Spinal cord (tissue), 9 donors: ENCODE measurements at regions not wholly inside any gene's neighbourhood (a gene's known extent, or its start where the extent isn't known, plus 50 kb on each side); places are given as distances from the start of the nearest gene placed in this dataset.

Experiments
- DNase-seq, 6 donors: peaks; one replicate each; pipeline versions ENCODE4 v3.0.0 to v3.0.0-alpha.2; 2013 to 2015; ENCODE audit warnings: low spot score in 6 of 6, low read depth in 4 of 6
- H3K27ac ChIP-seq: one replicate; pipeline ENCODE4 v1.5.1; 2013; ENCODE audit warnings: low read depth, low read length, control low read depth
- H3K27me3 ChIP-seq: one replicate; pipeline ENCODE4 v1.6.1; 2013; ENCODE audit warnings: low read length; ENCODE audit not compliant: control insufficient read depth, insufficient read depth
- H3K36me3 ChIP-seq: one replicate; pipeline ENCODE4 v1.6.1; 2013; ENCODE audit warnings: low read length; ENCODE audit not compliant: control insufficient read depth, insufficient read depth
- H3K4me1 ChIP-seq: one replicate; pipeline ENCODE4 v1.6.1; 2013; ENCODE audit warnings: low read length; ENCODE audit not compliant: control insufficient read depth, insufficient read depth
- H3K4me3 ChIP-seq: one replicate; pipeline ENCODE4 v1.5.1; 2013; ENCODE audit warnings: low read depth, low read length, control low read depth
- H3K9me3 ChIP-seq: one replicate; pipeline ENCODE4 v1.6.1; 2013; ENCODE audit warnings: low read length; ENCODE audit not compliant: control insufficient read depth, insufficient read depth
- WGBS: methylation state at CpG from one replicate; pipeline ENCODE4 v1.1.5; 2013; ENCODE audit warnings: missing lambda C conversion rate; ENCODE audit not compliant: insufficient coverage; 5-methylcytosine and 5-hydroxymethylcytosine counted together
- donor health status: healthy.

DNA sequence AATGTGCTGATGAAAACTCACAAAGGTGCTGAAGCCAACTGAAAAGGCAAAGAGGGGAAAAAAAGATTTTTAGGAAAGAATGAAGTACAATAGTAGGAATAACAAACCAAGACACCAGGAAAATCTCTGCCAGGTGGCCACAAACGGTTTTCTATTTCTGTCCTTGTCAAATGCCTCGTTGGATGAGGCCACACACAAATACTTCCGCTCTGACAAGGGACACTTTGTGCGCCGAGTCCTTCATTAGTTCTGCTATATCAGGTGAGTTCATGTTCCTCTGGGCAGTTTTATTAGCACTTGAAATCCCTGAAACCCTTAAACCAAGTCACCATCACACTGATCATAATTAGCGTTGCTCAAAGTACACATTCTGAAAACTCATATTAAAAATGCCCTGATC, 373.1 kb downstream of the VPS13C start:
- Histone ChIP-seq H3K27ac (no peak overlapping the region), H3K4me3 (no peak overlapping the region), H3K9me3 (no peaks in the 10 kb centered on the region), H3K4me1 (no peaks in the 10 kb centered on the region), H3K36me3 (no peaks in the 10 kb centered on the region), H3K27me3 (no peaks in the 10 kb centered on the region)
- no peak for DNase-seq
- WGBS, result 65% methylated on average over 6 of the region's 6 CpGs

DNA sequence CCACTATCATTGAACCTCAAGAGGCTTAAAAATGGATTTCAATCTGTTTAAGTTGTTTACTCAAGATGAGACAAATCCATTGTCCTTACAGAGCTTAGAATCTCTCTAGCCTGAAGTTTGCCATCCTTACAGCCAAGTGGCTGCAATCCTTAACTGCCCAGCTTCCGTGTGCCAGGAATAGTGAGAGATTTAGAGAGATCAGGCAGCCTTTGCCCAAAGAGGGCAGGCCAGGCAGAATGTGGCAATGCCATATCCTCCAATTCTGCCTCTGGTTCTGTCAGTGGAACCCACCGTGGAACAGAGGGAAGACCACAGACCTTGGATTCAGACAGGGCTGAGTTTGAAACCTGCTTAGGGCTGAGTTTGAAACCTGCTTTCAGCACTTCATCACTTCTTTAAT, 374.3 kb downstream of the VPS13C start:
- Histone ChIP-seq H3K36me3 (no peaks in the 10 kb centered on the region), H3K4me3 (no peak overlapping the region), H3K27ac (no peak overlapping the region), H3K27me3 (no peaks in the 10 kb centered on the region), H3K4me1 (no peaks in the 10 kb centered on the region), H3K9me3 (no peaks in the 10 kb centered on the region)
- 92% methylated on average over 2 of the region's 2 CpGs for WGBS
- no peak for DNase-seq

DNA sequence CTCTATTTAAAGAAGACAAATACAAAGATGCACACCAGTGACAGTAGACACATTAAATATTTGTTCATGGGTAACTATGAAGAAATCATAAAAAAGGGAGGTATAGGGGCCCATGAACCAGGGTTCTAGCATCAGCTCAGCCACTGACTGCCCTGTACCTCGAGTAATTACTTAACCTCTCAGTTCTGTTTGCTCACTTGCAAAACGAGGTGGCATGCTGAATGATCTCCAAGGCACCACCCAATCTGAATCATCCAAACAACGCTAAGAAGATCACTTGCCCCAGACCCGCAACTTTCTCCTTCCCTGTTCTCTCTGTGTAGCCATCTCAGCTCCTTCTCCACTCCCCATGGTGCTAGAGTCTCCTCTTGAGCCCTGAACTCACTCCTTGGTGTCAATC, 374.7 kb downstream of the VPS13C start:
- DNase-seq, result no peak
- WGBS, result 85% methylated on average over 4 of the region's 4 CpGs

DNA sequence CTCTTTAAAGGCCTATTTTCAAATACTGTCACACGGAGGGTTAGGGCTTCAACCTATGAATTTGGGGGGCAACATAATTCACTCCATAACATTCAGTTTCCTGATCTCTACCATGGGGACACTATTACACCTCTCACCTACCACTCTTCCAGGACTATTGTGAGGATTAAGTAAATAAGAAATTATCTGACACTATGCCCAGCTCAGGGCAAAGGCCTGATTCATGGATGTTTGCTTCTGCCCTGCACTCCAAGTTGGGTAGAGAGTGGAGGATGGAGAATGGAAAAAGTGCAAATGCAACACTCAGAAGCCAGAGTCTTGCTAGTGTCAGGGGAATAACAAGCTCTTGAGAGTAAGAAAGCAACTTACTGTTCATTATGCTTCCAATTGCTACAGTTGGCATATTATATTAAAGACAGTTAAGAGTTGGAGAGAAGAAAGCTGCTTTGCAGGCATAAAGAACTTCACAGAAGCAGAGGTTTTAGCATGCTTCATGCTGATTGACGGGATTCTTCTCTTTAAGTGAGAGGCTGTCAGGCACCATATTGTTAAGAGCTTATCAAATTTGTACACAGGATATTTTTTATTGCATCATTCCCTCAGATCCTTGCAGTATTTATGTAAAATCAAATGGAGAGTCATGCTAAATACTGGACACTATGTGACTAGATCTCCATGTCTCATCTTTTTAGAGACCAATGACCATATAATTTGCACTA, 375.3 kb downstream of the VPS13C start:
- Histone ChIP-seq H3K9me3 (no peaks in the 10 kb centered on the region), H3K4me1 (no peaks in the 10 kb centered on the region), H3K27me3 (no peaks in the 10 kb centered on the region), H3K36me3 (no peaks in the 10 kb centered on the region), H3K27ac (no peak overlapping the region), H3K4me3 (no peak overlapping the region)
- WGBS, result 83% methylated on average over 1 of the region's 2 CpGs
- no peak for DNase-seq

More for the DNA sequence above, 374.7 kb downstream of the VPS13C start:
- Histone ChIP-seq H3K9me3 (no peaks in the 10 kb centered on the region), H3K4me1 (no peaks in the 10 kb centered on the region), H3K36me3 (no peaks in the 10 kb centered on the region), H3K4me3 (no peak overlapping the region), H3K27ac (no peak overlapping the region), H3K27me3 (no peaks in the 10 kb centered on the region)

DNA sequence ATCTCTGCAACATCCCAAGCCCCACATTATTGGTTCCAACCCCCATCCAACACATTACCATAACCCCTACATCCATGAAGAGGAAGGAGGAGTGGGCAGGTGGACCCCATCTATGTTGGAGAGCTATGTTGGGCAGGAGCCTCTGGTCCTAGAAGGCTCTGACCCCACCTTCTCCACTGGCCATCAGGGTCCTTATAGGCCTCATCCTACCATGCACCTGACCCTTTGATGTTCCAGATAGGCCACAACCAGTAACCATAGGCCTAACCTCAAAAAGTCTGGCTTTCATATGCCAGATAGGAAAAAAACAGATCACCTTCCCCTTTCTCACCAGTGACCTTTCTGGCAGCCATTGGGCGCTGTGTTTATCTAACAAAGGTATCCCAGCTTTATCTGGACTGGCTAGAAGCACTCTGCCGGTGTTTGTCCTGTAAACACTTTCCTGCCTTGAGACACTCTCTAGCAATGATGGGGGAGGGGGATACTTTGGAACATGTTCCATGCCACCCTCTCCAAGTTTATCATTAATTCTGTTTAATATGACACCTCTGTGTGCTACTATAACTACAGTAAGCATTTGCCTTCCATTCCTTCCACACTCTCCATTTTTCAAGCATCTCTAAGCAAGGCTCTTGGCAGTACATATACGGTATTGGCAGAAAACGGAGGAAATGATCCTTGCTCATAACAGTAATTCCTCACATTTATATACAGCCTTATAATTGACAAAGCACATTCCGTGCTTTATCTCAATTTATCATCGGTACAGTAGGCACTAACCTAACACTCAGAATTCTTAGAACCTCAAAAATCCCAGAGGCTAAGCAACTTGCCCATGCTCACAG, 377.1 kb downstream of the VPS13C start:
- no peaks in the 10 kb centered on the region for H3K4me1 ChIP-seq
- peak in 2 of 6 donors; percentile 40 to 43 for DNase-seq
- H3K27me3 ChIP-seq, result no peaks in the 10 kb centered on the region
- H3K36me3 ChIP-seq, result no peaks in the 10 kb centered on the region
- no peak overlapping the region for H3K4me3 ChIP-seq
- WGBS, result 82% methylated on average over 3 of the region's 6 CpGs
- H3K27ac ChIP-seq, result no peak overlapping the region
- no peaks in the 10 kb centered on the region for H3K9me3 ChIP-seq

DNA sequence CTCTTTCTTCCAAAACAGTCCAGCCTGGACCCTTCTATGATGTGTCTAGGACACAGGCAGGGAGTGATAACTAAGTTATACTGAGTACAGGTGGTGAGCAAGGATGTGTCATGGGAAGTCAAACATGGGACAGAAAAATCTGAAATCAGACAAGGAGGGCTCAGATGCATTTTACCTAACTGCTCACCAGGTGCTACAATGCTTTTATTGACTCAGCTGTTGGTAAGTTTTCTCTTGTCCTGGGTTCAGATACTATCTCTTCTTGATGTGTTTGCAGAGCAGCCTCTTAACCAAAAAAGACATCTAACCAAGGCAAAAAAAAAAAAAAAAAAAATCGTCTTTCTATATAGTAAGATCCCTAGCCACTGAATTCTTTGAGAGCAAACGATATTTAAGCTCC, 378.6 kb downstream of the VPS13C start:
- H3K36me3 ChIP-seq, result no peaks in the 10 kb centered on the region
- H3K4me3 ChIP-seq, result no peak overlapping the region
- no peak overlapping the region for H3K27ac ChIP-seq
- no peak for DNase-seq
- no peaks in the 10 kb centered on the region for H3K9me3 ChIP-seq
- H3K27me3 ChIP-seq, result no peaks in the 10 kb centered on the region
- no CpG with 5 or more reads among the region's 2 CpGs for WGBS
- H3K4me1 ChIP-seq, result no peaks in the 10 kb centered on the region

DNA sequence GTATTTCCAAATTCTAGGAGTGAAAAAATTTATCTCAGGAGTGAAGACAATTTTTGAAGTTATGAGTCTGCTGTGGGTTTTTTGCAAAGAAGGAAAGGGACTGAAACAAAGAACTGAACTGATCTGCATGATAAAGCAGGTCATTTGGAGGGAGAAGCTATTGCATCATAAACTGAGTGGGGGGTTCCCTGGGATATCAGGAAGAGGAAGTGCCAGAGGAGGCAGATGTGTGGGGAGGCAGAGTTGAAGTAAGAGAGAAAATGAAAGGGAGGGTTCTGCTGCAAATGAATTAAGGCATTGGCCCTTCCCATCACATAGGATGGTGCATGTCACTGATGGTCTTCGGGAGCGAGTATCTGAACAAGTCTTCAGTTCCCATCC, 379.2 kb downstream of the VPS13C start:
- no peak for DNase-seq
- H3K4me1 ChIP-seq, result no peaks in the 10 kb centered on the region
- H3K36me3 ChIP-seq, result no peaks in the 10 kb centered on the region
- H3K27me3 ChIP-seq, result no peaks in the 10 kb centered on the region
- H3K27ac ChIP-seq, result no peak overlapping the region
- no CpG with 5 or more reads among the region's 2 CpGs for WGBS
- no peak overlapping the region for H3K4me3 ChIP-seq
- H3K9me3 ChIP-seq, result no peaks in the 10 kb centered on the region

DNA sequence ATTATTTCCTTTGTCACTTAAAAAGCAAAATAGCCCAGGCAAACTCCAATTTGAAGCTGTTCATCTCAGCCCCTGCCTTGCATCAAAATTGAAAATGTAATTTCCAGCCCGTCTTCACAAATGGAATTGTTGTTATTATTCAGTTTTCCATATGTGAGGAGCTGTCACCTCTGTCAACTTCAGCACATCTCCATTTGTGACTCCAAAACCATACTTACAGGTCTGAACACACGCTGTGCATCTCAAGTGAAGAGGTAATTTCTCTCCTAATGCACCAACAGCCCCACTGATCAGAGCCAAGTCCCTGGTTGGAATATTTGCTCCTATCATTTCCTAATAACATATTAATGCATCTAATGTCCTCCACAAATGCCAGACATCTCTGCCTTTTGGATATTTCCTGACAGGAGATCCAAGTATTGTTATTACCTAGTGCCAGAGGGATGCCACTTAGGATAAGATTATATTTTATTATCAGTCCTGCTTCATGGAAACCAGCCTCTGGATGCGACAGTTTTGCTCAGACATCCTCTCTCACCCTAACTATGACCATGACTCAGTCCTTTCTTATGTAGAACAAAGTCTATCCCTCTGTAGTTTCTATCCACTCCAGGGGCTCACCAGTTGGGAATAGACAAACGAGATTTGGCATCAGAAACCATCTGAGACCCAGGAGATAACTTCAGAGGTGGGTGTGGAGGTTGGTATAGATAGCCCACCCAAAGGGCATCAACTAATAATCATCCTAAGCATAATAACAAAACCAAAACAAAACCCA, 379.8 kb downstream of the VPS13C start:
- Histone ChIP-seq H3K27ac (no peak overlapping the region), H3K36me3 (no peaks in the 10 kb centered on the region), H3K9me3 (no peaks in the 10 kb centered on the region), H3K4me1 (no peaks in the 10 kb centered on the region), H3K27me3 (no peaks in the 10 kb centered on the region), H3K4me3 (no peak overlapping the region)
- 100% methylated on average over 1 of the region's 4 CpGs for WGBS
- no peak for DNase-seq

DNA sequence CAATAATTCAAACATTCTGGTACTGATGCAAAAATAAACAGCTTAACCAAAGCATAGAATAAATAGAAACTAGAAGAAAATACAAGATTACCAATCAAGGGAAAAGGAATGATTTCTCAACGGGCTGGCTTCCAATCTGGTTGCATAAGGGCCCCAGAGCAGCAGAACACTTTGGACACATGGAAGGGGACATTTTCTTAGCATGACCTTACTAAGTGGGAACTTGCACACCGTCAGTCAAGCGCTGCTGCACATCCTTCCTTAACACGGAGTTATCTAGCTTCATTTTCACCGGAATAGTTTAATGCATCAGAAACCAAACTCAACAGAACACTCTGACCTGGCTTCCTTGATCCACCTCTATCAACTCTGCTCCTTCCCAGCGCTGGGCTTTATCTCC, 388.5 kb downstream of the VPS13C start:
- no peak for DNase-seq
- no peaks in the 10 kb centered on the region for H3K27me3 ChIP-seq
- no peak overlapping the region for H3K27ac ChIP-seq
- H3K9me3 ChIP-seq, result no peaks in the 10 kb centered on the region
- H3K36me3 ChIP-seq, result no peaks in the 10 kb centered on the region
- H3K4me3 ChIP-seq, result no peak overlapping the region
- WGBS, result 93% methylated on average over 5 of the region's 6 CpGs
- no peaks in the 10 kb centered on the region for H3K4me1 ChIP-seq
